A549 (cell line): ENCODE measurements at regions not wholly inside any gene's neighbourhood (a gene's known extent, or its start where the extent isn't known, plus 50 kb on each side); places are given as distances from the start of the nearest gene placed in this dataset.

ENCODE experiments used
- ATAC-seq, 2 experiments: fragments of 200-7000 bp in 1 of 2; fragments of >200 bp in 1 of 2; cut with Nextera tagmentation in 1 of 2; cut with Tn5 transposase in 1 of 2; 3 replicates each; pipeline versions ENCODE4 v1.8.0 to v1.9.1; 2018 to 2020; ENCODE audit warnings: mild to moderate bottlenecking in 1 of 2, moderate library complexity in 1 of 2
- CTCF ChIA-PET: fragments of 300-600 bp; sonication (Branson Sonifier 250); formaldehyde crosslinking; extraction: SDS; loops from one replicate; lab custom pipeline; 2021; ENCODE audit warnings: antibody characterized with exemption, inconsistent platforms; lab: Yijun Ruan, JAX
- POLR2A ChIA-PET: fragments of 350-600 bp; formaldehyde crosslinking; extraction: SDS; loops from one replicate; lab custom pipeline; 2021; ENCODE audit warnings: antibody characterized with exemption, inconsistent platforms; lab: Yijun Ruan, JAX
- DNase-seq, 2 experiments: peaks; one replicate each; pipeline versions ENCODE4 v3.0.0 to v3.0.0-alpha.2; 2011 to 2016; ENCODE audit warnings: low read depth in 1 of 2, low spot score in 1 of 2
- FAIRE-seq: peaks from 2 replicates; lab custom pipeline; 2011; peaks lifted over from hg19 to GRCh38; lab: Jason Lieb, UNC
- H3K27ac ChIP-seq, 2 experiments: fragments of >200 bp; sonication (Bioruptor Twin); formaldehyde crosslinking; 3 replicates each; pipeline ENCODE4 v1.5.1; 2016 to 2017
- H3K4me1 ChIP-seq: fragments of >200 bp; sonication (Bioruptor Twin); formaldehyde crosslinking; 3 replicates; pipeline ENCODE4 v1.6.1; 2016
- H3K4me2 ChIP-seq: fragments of >200 bp; sonication (Bioruptor Twin); formaldehyde crosslinking; 3 replicates; pipeline ENCODE4 v1.6.1; 2016
- H3K4me3 ChIP-seq: fragments of >200 bp; sonication (Bioruptor Twin); formaldehyde crosslinking; 3 replicates; pipeline ENCODE4 v1.5.1; 2016
- H3K9me3 ChIP-seq: fragments of >200 bp; sonication (Bioruptor Twin); formaldehyde crosslinking; 3 replicates; pipeline ENCODE4 v1.6.1; 2016
- CBX8 ChIP-seq: fragments of 200-600 bp; sonication (generic); IDR thresholded peaks from 2 replicates; pipeline ENCODE4 v1.6.1; 2016
- CTCF ChIP-seq: fragments of >200 bp; sonication (Bioruptor Twin); formaldehyde crosslinking; IDR thresholded peaks from 3 replicates; pipeline ENCODE4 v1.5.1; 2016
- ELK1 ChIP-seq: fragments of 150-350 bp; IDR thresholded peaks from 2 replicates; pipeline ENCODE4 v1.6.1; 2014; ENCODE audit warnings: low read depth, mild to moderate bottlenecking, low read length
- GATA3 ChIP-seq: IDR thresholded peaks from 2 replicates; pipeline ENCODE4 v1.6.1; 2012; ENCODE audit warnings: borderline replicate concordance
- HOXB5 ChIP-seq: fragments of 250-450 bp; sonication (Bioruptor Pico); IDR thresholded peaks from 2 replicates; pipeline ENCODE4 v1.5.0; 2020; ENCODE audit warnings: mild to moderate bottlenecking, moderate library complexity
- JUN ChIP-seq, 2 experiments: fragments of >200 bp; sonication (Bioruptor Twin); formaldehyde crosslinking; IDR thresholded peaks; 2 replicates in 1 of 2; 3 replicates in 1 of 2; pipeline ENCODE4 v1.6.1; 2016 to 2017
- JUNB ChIP-seq: fragments of >200 bp; sonication (Bioruptor Twin); formaldehyde crosslinking; IDR thresholded peaks from 2 replicates; pipeline ENCODE4 v1.6.1; 2016
- KDM1A ChIP-seq: fragments of 200-600 bp; sonication (generic); IDR thresholded peaks from 2 replicates; pipeline ENCODE4 v1.6.1; 2016; ENCODE audit warnings: low read depth, mild to moderate bottlenecking
- KDM5A ChIP-seq: fragments of 200-600 bp; sonication (generic); IDR thresholded peaks from 2 replicates; pipeline ENCODE4 v1.6.1; 2016; ENCODE audit warnings: antibody characterized with exemption, mild to moderate bottlenecking
- NFE2L2 ChIP-seq: fragments of 150-350 bp; conservative IDR thresholded peaks from 2 replicates; pipeline ENCODE4 v1.6.1; 2014; ENCODE audit warnings: low read length
- POLR2A ChIP-seq: IDR thresholded peaks from 2 replicates; pipeline ENCODE4 v1.6.1; 2012; ENCODE audit warnings: mild to moderate bottlenecking, low read length
- RARB ChIP-seq: fragments of 250-450 bp; sonication (Bioruptor Pico); IDR thresholded peaks from 2 replicates; pipeline ENCODE4 v1.8.0; 2021; ENCODE audit warnings: mild to moderate bottlenecking, moderate library complexity
- RFX5 ChIP-seq: fragments of 450-650 bp; IDR thresholded peaks from 2 replicates; pipeline ENCODE4 v1.7.1; 2014; ENCODE audit warnings: antibody characterized with exemption, mild to moderate bottlenecking, moderate library complexity
- SMC3 ChIP-seq: fragments of >200 bp; sonication (Bioruptor Twin); formaldehyde crosslinking; IDR thresholded peaks from 3 replicates; pipeline ENCODE4 v1.6.1; 2018; ENCODE audit warnings: inconsistent platforms
- SREBF2 ChIP-seq: fragments of 450-650 bp; IDR thresholded peaks from 2 replicates; pipeline ENCODE4 v1.6.1; 2014; ENCODE audit warnings: mild to moderate bottlenecking, moderate library complexity
- ZNF302 ChIP-seq: fragments of 250-450 bp; sonication (Bioruptor Pico); IDR thresholded peaks from 2 replicates; pipeline ENCODE4 v1.9.0; 2021; ENCODE audit warnings: inconsistent platforms, mild to moderate bottlenecking, moderate library complexity
- WGBS: methylation state at CpG from one replicate; pipeline ENCODE4 v1.1.6; 2017; ENCODE audit errors: missing lambda C conversion rate; 5-methylcytosine and 5-hydroxymethylcytosine counted together

GRCh38 chr10:36683421-36683820 is 442.0 kb upstream of the ANKRD30A start:
- CTCF ChIA-PET = interaction anchor here (0.8 kb wide), 1 partner anchor 23 kb away, joined by 3 read pairs; no protein-coding TSS in a partner anchor
- no peak for FAIRE-seq

GRCh38 chr10:36681751-36682632 is 443.4 kb upstream of the ANKRD30A start:
- ChIA-PET CTCF (no interaction called here), POLR2A (no interaction called here)
- TF ChIP-seq CTCF (no peak), GATA3 (peak; percentile 30; the same call in 1 of the 2 replicates)
- peaks cover 10% of the 10 kb centered on the region; the same call in 2 of the 3 replicates for H3K4me1 ChIP-seq
- ATAC-seq = no peak
- no peak overlapping the region for H3K27ac ChIP-seq
- H3K4me3 ChIP-seq = no peak overlapping the region
- no peak for DNase-seq
- H3K4me2 ChIP-seq = no peak overlapping the region
- peak; percentile 23 for FAIRE-seq
- H3K9me3 ChIP-seq = no peaks in the 10 kb centered on the region
- WGBS = 54% methylated on average over 4 of the region's 4 CpGs

More at GRCh38 chr10:36683421-36683820, 442.0 kb upstream of the ANKRD30A start:
- POLR2A ChIA-PET = no interaction called here
- H3K4me1 ChIP-seq = peaks cover 9% of the 10 kb centered on the region; the same call in 1 of the 3 replicates
- ATAC-seq (no peak), DNase-seq (no peak)
- H3K4me2 ChIP-seq = no peak overlapping the region
- H3K9me3 ChIP-seq = peaks cover 5% of the 10 kb centered on the region; the same call in 1 of the 3 replicates
- no peak overlapping the region for H3K27ac ChIP-seq
- TF ChIP-seq KDM5A (no peak), ELK1 (no peak), CBX8 (no peak), JUNB (no peak), POLR2A (no peak), CTCF (no peak), ZNF302 (no peak), NFE2L2 (no peak), HOXB5 (CRISPR knock-in tag) (no peak), JUN (IDR thresholded peaks at IDR 0.05) (no peak), RARB (no peak), KDM1A (no peak)
- TF ChIP-seq, all 56 proteins: peak for 0
- no peak overlapping the region for H3K4me3 ChIP-seq
- WGBS = 22% methylated on average over 2 of the region's 2 CpGs

GRCh38 chr10:36679554-36679953 is 445.8 kb upstream of the ANKRD30A start:
- FAIRE-seq (no peak), DNase-seq (no peak), ATAC-seq (no peak)
- Histone ChIP-seq H3K27ac (0 out of 6 replicates have a peak overlapping the region, but pooled peaks of 1 of the 2 experiments have one; percentile 8), H3K4me3 (no peak overlapping the region), H3K9me3 (no peaks in the 10 kb centered on the region), H3K4me1 (peaks cover 33% of the 10 kb centered on the region), H3K4me2 (no peak overlapping the region)
- ChIA-PET CTCF (interaction anchor here (0.6 to 1.3 kb wide), 2 partner anchors 9 to 524 kb away, joined by 3 read pairs; no protein-coding TSS in a partner anchor), POLR2A (no interaction called here)
- no peak for TF ChIP-seq SREBF2
- TF ChIP-seq RFX5 = no peak
- no peak for TF ChIP-seq HOXB5 (CRISPR knock-in tag)
- no peak for TF ChIP-seq KDM1A
- TF ChIP-seq SMC3 = no peak
- TF ChIP-seq NFE2L2 = no peak
- no peak for TF ChIP-seq ZNF302
- TF ChIP-seq POLR2A = no peak
- WGBS = 69% methylated on average over 9 of the region's 9 CpGs
